GM10248 (cell line): ENCODE measurements at regions not wholly inside any gene's neighbourhood (a gene's known extent, or its start where the extent isn't known, plus 50 kb on each side); places are given as distances from the start of the nearest gene placed in this dataset.

Experiments used
- CTCF ChIA-PET: fragments of 300-600 bp; sonication (Branson Sonifier 250); formaldehyde crosslinking; extraction: SDS; loops from one replicate; lab custom pipeline; 2021; ENCODE audit warnings: antibody characterized with exemption; lab: Yijun Ruan, JAX
- POLR2A ChIA-PET: fragments of 350-650 bp; sonication (Branson Sonifier 250); formaldehyde crosslinking; extraction: SDS; loops from one replicate; lab custom pipeline; 2020; ENCODE audit warnings: antibody characterized with exemption; lab: Yijun Ruan, JAX
- DNase-seq: peaks from one replicate; pipeline ENCODE4 v3.0.0; 2012; ENCODE audit errors: extremely low spot score
- CTCF ChIP-seq: IDR thresholded peaks from 2 replicates; pipeline ENCODE4 v1.5.1; 2012; ENCODE audit warnings: mild to moderate bottlenecking, low read depth; ENCODE audit errors: extremely low read depth, missing control alignments, control extremely low read depth

- DNase-seq = no peak
- POLR2A ChIA-PET = no interaction called here
- CTCF ChIA-PET = interaction anchor here (1.3 kb wide), 1 partner anchor 10 kb away, joined by 3 read pairs; no protein-coding TSS in a partner anchor
- TF ChIP-seq CTCF = no peak
Measured at GRCh38 chr22:49643998-49644397, 183.7 kb downstream of the BRD1 start.

- no peak for DNase-seq
- POLR2A ChIA-PET = no interaction called here
- no peak for TF ChIP-seq CTCF
- CTCF ChIA-PET = interaction anchor here (0.9 to 1.3 kb wide), 2 partner anchors 10 to 13 kb away, joined by 3 read pairs; no protein-coding TSS in a partner anchor
Measured at GRCh38 chr22:49643466-49643865, 184.2 kb downstream of the BRD1 start.

DNA sequence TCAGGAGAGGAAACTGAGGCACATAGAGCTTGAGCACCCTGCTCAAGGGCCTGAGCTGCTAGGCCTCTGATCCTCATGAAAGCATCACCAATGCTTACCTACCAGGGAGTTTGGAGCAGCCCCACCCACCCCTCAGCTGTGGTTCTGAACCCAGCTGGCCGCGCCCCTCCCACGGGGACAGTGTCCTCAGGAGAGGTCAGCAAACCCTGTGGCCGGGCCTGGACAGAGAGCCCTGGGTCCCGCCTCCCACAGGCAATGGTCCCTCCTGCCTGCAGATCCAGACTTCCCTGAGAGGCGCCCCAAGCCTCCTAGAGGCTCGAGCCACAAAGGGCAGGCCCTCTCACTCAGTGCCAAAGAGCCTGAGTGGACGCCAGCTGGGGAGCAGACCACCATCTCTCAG lies 184.9 kb downstream of the BRD1 start:
- ChIA-PET POLR2A (no interaction called here), CTCF (interaction anchor here (0.9 to 1.3 kb wide), 2 partner anchors 11 to 12 kb away, joined by 3 read pairs; no protein-coding TSS in a partner anchor)
- no peak for DNase-seq
- TF ChIP-seq CTCF = no peak

- TF ChIP-seq CTCF = no peak
- DNase-seq = no peak
- ChIA-PET POLR2A (no interaction called here), CTCF (interaction anchor here (0.9 to 1.3 kb wide), 2 partner anchors 11 to 12 kb away, joined by 3 read pairs; no protein-coding TSS in a partner anchor)
Measured at GRCh38 chr22:49642331-49642730, 185.3 kb downstream of the BRD1 start.

DNA sequence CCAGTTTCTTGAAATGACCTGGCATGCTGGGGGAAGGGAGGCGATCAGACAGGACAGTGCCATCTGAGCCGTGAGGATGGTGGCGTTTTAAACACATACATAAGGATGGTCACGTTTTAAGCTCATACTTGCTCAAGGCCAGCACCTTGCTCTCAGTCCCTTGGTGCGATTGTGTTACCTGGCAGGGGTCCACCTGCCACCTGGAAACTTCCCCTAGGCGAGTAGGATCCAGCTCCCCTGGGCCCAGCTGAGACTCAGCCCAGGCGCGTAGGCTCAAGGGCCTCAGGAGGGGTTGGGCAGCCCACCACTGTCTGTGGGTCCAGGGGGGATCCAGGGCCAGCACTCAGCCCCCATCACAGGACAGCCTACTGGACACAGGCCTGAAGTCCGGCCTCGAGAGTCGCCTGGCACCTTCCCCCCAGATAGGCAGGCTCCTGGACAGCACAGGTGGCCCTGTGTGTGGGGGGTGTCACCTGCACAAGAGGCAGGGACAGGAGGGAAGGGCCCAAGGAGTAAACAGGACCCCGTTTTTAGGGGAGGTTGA lies 185.8 kb downstream of the BRD1 start:
- no peak for DNase-seq
- ChIA-PET CTCF (no interaction called here), POLR2A (no interaction called here)
- TF ChIP-seq CTCF = no peak

DNA sequence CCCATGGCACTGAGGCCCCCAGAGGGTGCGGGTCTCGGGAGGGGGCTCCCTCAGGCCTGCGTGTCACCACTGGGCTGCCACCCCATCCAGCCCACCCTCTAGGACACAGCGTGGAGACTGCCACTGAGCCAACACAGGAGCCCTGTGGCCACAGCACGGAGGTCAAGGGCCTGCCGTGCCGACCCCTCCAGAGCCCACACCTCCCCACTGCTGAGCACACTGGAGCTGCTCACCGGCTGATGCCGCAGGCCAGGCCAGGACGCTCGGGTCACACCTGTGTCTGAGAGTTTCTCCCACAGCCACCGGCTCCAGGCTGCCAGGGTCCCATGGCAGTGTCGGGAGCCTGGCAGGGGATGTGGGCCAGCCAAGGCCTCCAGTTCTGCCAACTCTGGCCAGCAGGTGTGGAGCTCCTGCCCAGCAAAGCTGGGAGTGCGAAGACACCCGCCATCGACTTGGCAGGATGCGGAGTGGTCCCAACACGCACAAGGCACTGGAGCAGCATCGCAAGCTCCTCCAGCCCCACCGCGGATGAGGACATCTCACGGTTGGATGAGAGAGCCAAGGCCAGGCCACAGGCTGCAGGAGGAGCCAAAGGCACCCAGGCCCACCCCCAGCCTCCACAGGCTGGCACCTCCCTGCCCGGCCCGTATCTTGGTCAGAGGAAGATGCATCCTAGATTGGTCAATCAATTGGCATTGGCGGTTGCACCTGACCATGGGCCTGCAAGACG lies 187.1 kb downstream of the BRD1 start:
- ChIA-PET CTCF (interaction anchor here (1.1 kb wide), 1 partner anchor 11 kb away, joined by 3 read pairs; no protein-coding TSS in a partner anchor), POLR2A (no interaction called here)
- no peak for DNase-seq

More for the DNA sequence above, 187.1 kb downstream of the BRD1 start:
- TF ChIP-seq CTCF = no peak
